Esophagus squamous epithelium (tissue), 4 donors: ENCODE measurements at regions not wholly inside any gene's neighbourhood (a gene's known extent, or its start where the extent isn't known, plus 50 kb on each side); places are given as distances from the start of the nearest gene placed in this dataset.

Experiments used
- POLR2A ChIP-seq, 4 donors: fragments of 450-650 bp; IDR thresholded peaks; one replicate each; pipeline ENCODE4 v1.6.1; 2017; ENCODE audit warnings: antibody characterized with exemption in 4 of 4, mild to moderate bottlenecking in 4 of 4, moderate library complexity in 3 of 4
- TF ChIP-seq, protein P1 (sequence below), 6 experiments: fragments of 450-650 bp in 4 of 6; fragments of 200-600 bp in 2 of 6; sonication (generic) in 2 of 6; IDR thresholded peaks; one replicate each; pipeline ENCODE4 v1.5.1; 2016 to 2019; ENCODE audit warnings: antibody characterized with exemption in 6 of 6, mild to moderate bottlenecking in 4 of 6, moderate library complexity in 4 of 6

DNA sequence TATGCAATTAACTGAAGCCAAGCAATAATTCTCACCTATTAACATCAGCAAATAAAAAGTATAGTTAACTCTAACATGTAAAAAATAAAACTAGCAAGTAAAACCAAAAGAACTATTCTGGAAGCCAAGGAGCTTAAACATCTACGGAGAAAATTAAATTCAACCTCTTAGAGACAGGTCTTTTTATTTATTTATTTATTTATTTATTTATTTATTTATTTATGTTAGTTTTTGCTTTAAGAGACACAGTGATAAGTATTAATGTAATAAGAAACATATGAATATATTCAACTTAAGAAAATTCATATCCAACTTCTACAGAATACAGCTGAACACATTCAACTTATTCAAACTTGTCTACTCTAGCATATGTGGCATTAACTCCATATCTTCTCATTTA lies 472.1 kb upstream of the IZUMO3 start:
- no peak for TF ChIP-seq POLR2A (IDR thresholded peaks at IDR 0.05)
- TF ChIP-seq, protein P1, sequence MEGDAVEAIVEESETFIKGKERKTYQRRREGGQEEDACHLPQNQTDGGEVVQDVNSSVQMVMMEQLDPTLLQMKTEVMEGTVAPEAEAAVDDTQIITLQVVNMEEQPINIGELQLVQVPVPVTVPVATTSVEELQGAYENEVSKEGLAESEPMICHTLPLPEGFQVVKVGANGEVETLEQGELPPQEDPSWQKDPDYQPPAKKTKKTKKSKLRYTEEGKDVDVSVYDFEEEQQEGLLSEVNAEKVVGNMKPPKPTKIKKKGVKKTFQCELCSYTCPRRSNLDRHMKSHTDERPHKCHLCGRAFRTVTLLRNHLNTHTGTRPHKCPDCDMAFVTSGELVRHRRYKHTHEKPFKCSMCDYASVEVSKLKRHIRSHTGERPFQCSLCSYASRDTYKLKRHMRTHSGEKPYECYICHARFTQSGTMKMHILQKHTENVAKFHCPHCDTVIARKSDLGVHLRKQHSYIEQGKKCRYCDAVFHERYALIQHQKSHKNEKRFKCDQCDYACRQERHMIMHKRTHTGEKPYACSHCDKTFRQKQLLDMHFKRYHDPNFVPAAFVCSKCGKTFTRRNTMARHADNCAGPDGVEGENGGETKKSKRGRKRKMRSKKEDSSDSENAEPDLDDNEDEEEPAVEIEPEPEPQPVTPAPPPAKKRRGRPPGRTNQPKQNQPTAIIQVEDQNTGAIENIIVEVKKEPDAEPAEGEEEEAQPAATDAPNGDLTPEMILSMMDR (IDR thresholded peaks at IDR 0.05): no peak
